Psoas muscle (tissue), 7 donors: ENCODE measurements at regions not wholly inside any gene's neighbourhood (a gene's known extent, or its start where the extent isn't known, plus 50 kb on each side); places are given as distances from the start of the nearest gene placed in this dataset.

Experiments used
- ATAC-seq, 4 donors: fragments of 200-7000 bp; cut with Tn5 transposase; one replicate each; pipeline ENCODE4 v1.9.1; 2020; ENCODE audit warnings: moderate library complexity in 3 of 4, mild to moderate bottlenecking in 2 of 4
- DNase-seq, 2 donors: peaks; one replicate each; pipeline ENCODE4 v3.0.0-alpha.2; 2020
- H3K27ac ChIP-seq: fragments of 200-600 bp; one replicate; pipeline ENCODE4 v1.8.0; 2022
- H3K27me3 ChIP-seq, 3 donors: fragments of 200-600 bp in 1 of 3; one replicate each; pipeline versions ENCODE4 v1.6.1 to v1.8.0; 2013 to 2022; ENCODE audit warnings: low read length in 2 of 3, mild to moderate bottlenecking in 2 of 3, moderate library complexity in 1 of 3; ENCODE audit not compliant: insufficient read depth in 3 of 3
- H3K36me3 ChIP-seq, 2 donors: fragments of 200-600 bp in 1 of 2; one replicate each; pipeline versions ENCODE4 v1.6.1 to v1.8.0; 2013 to 2022; ENCODE audit warnings: low read depth in 1 of 2, mild to moderate bottlenecking in 1 of 2, moderate library complexity in 1 of 2; ENCODE audit not compliant: insufficient read depth in 1 of 2
- H3K4me1 ChIP-seq: fragments of 200-600 bp; one replicate; pipeline ENCODE4 v1.8.0; 2022
- H3K4me3 ChIP-seq: fragments of 200-600 bp; one replicate; pipeline ENCODE4 v1.8.0; 2022; ENCODE audit warnings: mild to moderate bottlenecking
- H3K9me3 ChIP-seq: fragments of 200-600 bp; one replicate; pipeline ENCODE4 v1.8.0; 2022
- CTCF ChIP-seq: fragments of 200-600 bp; IDR thresholded peaks from one replicate; pipeline ENCODE4 v1.8.0; 2022; ENCODE audit warnings: antibody characterized with exemption
- WGBS, 3 donors: extraction: QIAGEN DNeasy Blood & Tissue Kit; methylation state at CpG; one replicate each; pipeline versions ENCODE4 v1.1.6 to v1.1.7; 2013; 5-methylcytosine and 5-hydroxymethylcytosine counted together
- intact Hi-C, 2 donors: fragments of 100-400 bp; cut with DNase I; formaldehyde crosslinking; loops; one replicate each; pipeline versions ENCODE4 v1.11.0 to v1.14.2; 2022
- donor health status: healthy with polysubstance abuse.
- donor health status: DM: no; HTN: no; CAD: no; lungs with moderate emphysema.
- donor health status: Bipolar disorder and iron deficiency.
- donor health status: healthy.
- donor health status: DM: yes; HTN: yes; CAD: no.
- donor health status: DM: no; HTN: no; CAD: no.
- donor health status: DM: yes; HTN: yes; CAD: no.

- Histone ChIP-seq H3K4me1 (no peaks in the 10 kb centered on the region), H3K4me3 (no peak overlapping the region), H3K36me3 (no peaks in the 10 kb centered on the region), H3K27ac (no peak overlapping the region), H3K9me3 (peaks cover 2% of the 10 kb centered on the region), H3K27me3 (no peaks in the 10 kb centered on the region)
- no peak for DNase-seq
- no peak for TF ChIP-seq CTCF
- 67 to 86% (median 82%) methylated on average over 2 of the region's 2 CpGs for WGBS, 3 donors
- no peak for ATAC-seq
- intact Hi-C loops, result no loop called here
Measured at GRCh38 chr3:30989276-30990030, 95.0 kb upstream of the GADL1 start.

- 9 to 32% (median 14%) methylated on average over 2 of the region's 2 CpGs for WGBS, 3 donors
Measured at GRCh38 chr3:30996467-30996866, 102.0 kb upstream of the GADL1 start.

GRCh38 chr3:31002730-31003129 is 108.3 kb upstream of the GADL1 start:
- intact Hi-C loops, result no loop called here
- Histone ChIP-seq H3K36me3 (no peaks in the 10 kb centered on the region), H3K9me3 (no peaks in the 10 kb centered on the region), H3K27ac (no peak overlapping the region), H3K4me3 (no peak overlapping the region), H3K27me3 (no peaks in the 10 kb centered on the region), H3K4me1 (no peaks in the 10 kb centered on the region)
- 58 to 70% (median 70%) methylated on average over 3 of the region's 3 CpGs for WGBS, 3 donors
- TF ChIP-seq CTCF, result no peak
- DNase-seq (no peak), ATAC-seq (no peak)

More at GRCh38 chr3:30996467-30996866, 102.0 kb upstream of the GADL1 start:
- ATAC-seq (no peak), DNase-seq (no peak)
- intact Hi-C loops, result no loop called here
- Histone ChIP-seq H3K27me3 (no peaks in the 10 kb centered on the region), H3K27ac (no peak overlapping the region), H3K4me1 (no peaks in the 10 kb centered on the region), H3K4me3 (no peak overlapping the region), H3K36me3 (no peaks in the 10 kb centered on the region), H3K9me3 (peaks cover 4% of the 10 kb centered on the region)
- TF ChIP-seq CTCF, result no peak

GRCh38 chr3:31004025-31004678 is 109.7 kb upstream of the GADL1 start:
- intact Hi-C loops, result no loop called here
- Histone ChIP-seq H3K4me1 (no peaks in the 10 kb centered on the region), H3K27me3 (no peaks in the 10 kb centered on the region), H3K4me3 (no peak overlapping the region), H3K9me3 (no peaks in the 10 kb centered on the region), H3K36me3 (no peaks in the 10 kb centered on the region), H3K27ac (no peak overlapping the region)
- 30 to 33% (median 30%) methylated on average over 3 of the region's 3 CpGs for WGBS, 3 donors
- ATAC-seq (no peak), DNase-seq (no peak)
- no peak for TF ChIP-seq CTCF
